ENCODE measurements at regions not wholly inside any gene's neighbourhood (a gene's known extent, or its start where the extent isn't known, plus 50 kb on each side); places are given as distances from the start of the nearest gene placed in this dataset.

GRCh38 chr7:131197920-131198615, 129.6 kb upstream of the MKLN1 start:
- TF ChIP-seq EGR1 (IDR thresholded peaks at IDR 0.05): no peak
- no peak for TF ChIP-seq CREB1 (IDR thresholded peaks at IDR 0.05; ENCODE audit: low read depth)
- TF ChIP-seq TAF1 (IDR thresholded peaks at IDR 0.05; ENCODE audit: low read depth): no peak
- TF ChIP-seq EP300 (IDR thresholded peaks at IDR 0.05; ENCODE audit: borderline replicate concordance): no peak
- TF ChIP-seq TEAD4 (IDR thresholded peaks at IDR 0.05): no peak
- TF ChIP-seq REST (IDR thresholded peaks at IDR 0.05; ENCODE audit: low read depth): no peak
- TF ChIP-seq FOXM1 (IDR thresholded peaks at IDR 0.05; ENCODE audit: borderline replicate concordance, low read depth): no peak
- TF ChIP-seq USF1 (IDR thresholded peaks at IDR 0.05): no peak
- TF ChIP-seq ZBTB7A (IDR thresholded peaks at IDR 0.05; ENCODE audit: low read depth): no peak
- TF ChIP-seq RAD21 (IDR thresholded peaks at IDR 0.05; ENCODE audit: low read depth): no peak
- TF ChIP-seq CEBPB (IDR thresholded peaks at IDR 0.05): no peak
- TF ChIP-seq YY1 (IDR thresholded peaks at IDR 0.05; ENCODE audit: low read depth): no peak

GRCh38 chr7:131202451-131202850, 125.2 kb upstream of the MKLN1 start:
- no peak for TF ChIP-seq EGR1 (IDR thresholded peaks at IDR 0.05)
- no peak for TF ChIP-seq RAD21 (IDR thresholded peaks at IDR 0.05; ENCODE audit: low read depth)
- TF ChIP-seq YY1 (IDR thresholded peaks at IDR 0.05; ENCODE audit: low read depth): no peak
- TF ChIP-seq MAX (IDR thresholded peaks at IDR 0.05): no peak
- no peak for TF ChIP-seq TAF1 (IDR thresholded peaks at IDR 0.05; ENCODE audit: low read depth)
- no peak for TF ChIP-seq EP300 (IDR thresholded peaks at IDR 0.05; ENCODE audit: borderline replicate concordance)
- TF ChIP-seq USF1 (IDR thresholded peaks at IDR 0.05): no peak
- no peak for TF ChIP-seq CEBPB (IDR thresholded peaks at IDR 0.05)
- no peak for TF ChIP-seq TCF12 (IDR thresholded peaks at IDR 0.05; ENCODE audit: low read depth)
- TF ChIP-seq NFIC (IDR thresholded peaks at IDR 0.05): no peak

GRCh38 chr7:131203291-131203976, 124.2 kb upstream of the MKLN1 start:
- TF ChIP-seq TAF1 (IDR thresholded peaks at IDR 0.05; ENCODE audit: low read depth) (no peak), CEBPB (IDR thresholded peaks at IDR 0.05) (no peak), CREB1 (IDR thresholded peaks at IDR 0.05; ENCODE audit: low read depth) (no peak)

GRCh38 chr7:131208777-131209176, 118.9 kb upstream of the MKLN1 start:
- no peak for TF ChIP-seq CREB1 (IDR thresholded peaks at IDR 0.05; ENCODE audit: low read depth)
- no peak for TF ChIP-seq TCF12 (IDR thresholded peaks at IDR 0.05; ENCODE audit: low read depth)
- TF ChIP-seq RAD21 (IDR thresholded peaks at IDR 0.05; ENCODE audit: low read depth): no peak
- TF ChIP-seq NFIC (IDR thresholded peaks at IDR 0.05): no peak
- no peak for TF ChIP-seq EP300 (IDR thresholded peaks at IDR 0.05; ENCODE audit: borderline replicate concordance)
- TF ChIP-seq FOXM1 (IDR thresholded peaks at IDR 0.05; ENCODE audit: borderline replicate concordance, low read depth): no peak
- no peak for TF ChIP-seq EGR1 (IDR thresholded peaks at IDR 0.05)
- no peak for TF ChIP-seq YY1 (IDR thresholded peaks at IDR 0.05; ENCODE audit: low read depth)
- no peak for TF ChIP-seq ZBTB7A (IDR thresholded peaks at IDR 0.05; ENCODE audit: low read depth)
- no peak for TF ChIP-seq USF1 (IDR thresholded peaks at IDR 0.05)
- TF ChIP-seq TAF1 (IDR thresholded peaks at IDR 0.05; ENCODE audit: low read depth): no peak
- TF ChIP-seq TEAD4 (IDR thresholded peaks at IDR 0.05): no peak
- no peak for TF ChIP-seq REST (IDR thresholded peaks at IDR 0.05; ENCODE audit: low read depth)
- TF ChIP-seq MAX (IDR thresholded peaks at IDR 0.05): no peak
- no peak for TF ChIP-seq CEBPB (IDR thresholded peaks at IDR 0.05)

- TF ChIP-seq TEAD4 (IDR thresholded peaks at IDR 0.05) (no peak), TAF1 (IDR thresholded peaks at IDR 0.05; ENCODE audit: low read depth) (no peak), TCF12 (IDR thresholded peaks at IDR 0.05; ENCODE audit: low read depth) (no peak), FOXM1 (IDR thresholded peaks at IDR 0.05; ENCODE audit: borderline replicate concordance, low read depth) (no peak), CEBPB (IDR thresholded peaks at IDR 0.05) (no peak), MAX (IDR thresholded peaks at IDR 0.05) (no peak), YY1 (IDR thresholded peaks at IDR 0.05; ENCODE audit: low read depth) (no peak), CREB1 (IDR thresholded peaks at IDR 0.05; ENCODE audit: low read depth) (no peak), EGR1 (IDR thresholded peaks at IDR 0.05) (no peak), ZBTB7A (IDR thresholded peaks at IDR 0.05; ENCODE audit: low read depth) (no peak), NFIC (IDR thresholded peaks at IDR 0.05) (no peak), USF1 (IDR thresholded peaks at IDR 0.05) (no peak), EP300 (IDR thresholded peaks at IDR 0.05; ENCODE audit: borderline replicate concordance) (no peak), RAD21 (IDR thresholded peaks at IDR 0.05; ENCODE audit: low read depth) (no peak), REST (IDR thresholded peaks at IDR 0.05; ENCODE audit: low read depth) (no peak)
These were observed 117.1 kb upstream of the MKLN1 start for GRCh38 chr7:131210618-131211017.

Data from Ishikawa (cell line).